EH (cell line): ENCODE measurements at regions not wholly inside any gene's neighbourhood (a gene's known extent, or its start where the extent isn't known, plus 50 kb on each side); places are given as distances from the start of the nearest gene placed in this dataset.
"Not testable (repeated sequence)": the region's sequence is repeated elsewhere in the genome, so short reads cannot be mapped to it uniquely, and the experiment has no call there.

ENCODE experiments used
- DNase-seq: peaks from one replicate; pipeline ENCODE4 v3.0.0-alpha.2; 2015; ENCODE audit warnings: low read depth

- no peak for DNase-seq
Measured at GRCh38 chr20:46785958-46786357, 76.5 kb downstream of the SLC2A10 start.

GRCh38 chr20:46786566-46786965 is 77.1 kb downstream of the SLC2A10 start:
- DNase-seq, result no peak

GRCh38 chr20:46787991-46788762 is 78.7 kb downstream of the SLC2A10 start:
- no peak for DNase-seq

GRCh38 chr20:46788763-46789091 is 79.3 kb downstream of the SLC2A10 start:
- DNase-seq, result not testable (repeated sequence)

- DNase-seq, result no peak
Measured at GRCh38 chr20:46789339-46790028, 80.0 kb downstream of the SLC2A10 start.

GRCh38 chr20:46791722-46792416 is 82.4 kb downstream of the SLC2A10 start:
- no peak for DNase-seq

GRCh38 chr20:46797206-46797605 is 87.8 kb downstream of the SLC2A10 start:
- DNase-seq, result no peak

- no peak for DNase-seq
Measured at GRCh38 chr20:46798430-46798829, 89.0 kb downstream of the SLC2A10 start.

GRCh38 chr20:46799781-46800408 is 90.4 kb downstream of the SLC2A10 start:
- DNase-seq, result no peak

- DNase-seq, result no peak
Measured at GRCh38 chr20:46800409-46800804, 91.0 kb downstream of the SLC2A10 start.

GRCh38 chr20:46801003-46801702 is 91.7 kb downstream of the SLC2A10 start:
- DNase-seq, result no peak

GRCh38 chr20:46802722-46803121 is 91.9 kb upstream of the EYA2 start:
- DNase-seq, result no peak

GRCh38 chr20:46803123-46804020 is 91.3 kb upstream of the EYA2 start:
- no peak for DNase-seq

- DNase-seq, result no peak
Measured at GRCh38 chr20:46804126-46804525, 90.5 kb upstream of the EYA2 start.

- no peak for DNase-seq
Measured at GRCh38 chr20:46805836-46806235, 88.8 kb upstream of the EYA2 start.

GRCh38 chr20:46807998-46808397 is 86.6 kb upstream of the EYA2 start:
- no peak for DNase-seq

- no peak for DNase-seq
Measured at GRCh38 chr20:46808565-46808964, 86.1 kb upstream of the EYA2 start.

GRCh38 chr20:46809706-46810360 is 84.8 kb upstream of the EYA2 start:
- no peak for DNase-seq

- no peak for DNase-seq
Measured at GRCh38 chr20:46810448-46811223, 84.0 kb upstream of the EYA2 start.
